ENCODE measurements at regions not wholly inside any gene's neighbourhood (a gene's known extent, or its start where the extent isn't known, plus 50 kb on each side); places are given as distances from the start of the nearest gene placed in this dataset.

- ATAC-seq (no peak), DNase-seq (ENCODE audit: missing footprints) (no peak)
- intact Hi-C loops (cut with DNase I): no loop called here
These were observed 274.5 kb upstream of the C9orf72 start for GRCh38 chr9:27847818-27848217.

GRCh38 chr9:27848315-27848714 is 275.0 kb upstream of the C9orf72 start:
- intact Hi-C loops (cut with DNase I): no loop called here
- no peak for ATAC-seq
- DNase-seq (ENCODE audit: missing footprints): no peak

GRCh38 chr9:27851858-27852257 is 278.6 kb upstream of the C9orf72 start:
- ATAC-seq (no peak), DNase-seq (ENCODE audit: missing footprints) (no peak)
- intact Hi-C loops (cut with DNase I): no loop called here

DNA sequence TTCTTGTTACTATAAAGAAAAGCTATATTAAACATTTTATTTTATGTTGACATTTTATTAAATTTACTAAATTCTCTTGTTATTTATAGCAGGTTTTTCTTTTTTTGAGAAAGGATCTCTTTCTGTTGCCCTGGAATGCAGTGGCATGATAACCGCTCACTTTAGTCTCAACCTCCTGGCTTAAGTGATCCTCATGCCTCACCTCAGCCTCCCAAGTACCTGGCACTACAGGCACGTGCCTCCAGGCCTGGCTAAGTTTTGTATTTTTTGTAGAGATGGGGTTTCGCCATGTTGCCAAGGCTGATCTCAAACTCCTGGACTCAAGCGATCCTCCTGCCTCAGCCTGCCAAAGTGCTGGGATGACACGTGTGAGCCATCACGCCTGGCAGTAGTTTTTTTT is 280.2 kb upstream of the C9orf72 start:
- ATAC-seq (no peak), DNase-seq (ENCODE audit: missing footprints) (no peak)
- intact Hi-C loops (cut with DNase I): no loop called here

GRCh38 chr9:27856054-27856453 is 282.8 kb upstream of the C9orf72 start:
- intact Hi-C loops (cut with DNase I): no loop called here
- ATAC-seq (no peak), DNase-seq (ENCODE audit: missing footprints) (no peak)

DNA sequence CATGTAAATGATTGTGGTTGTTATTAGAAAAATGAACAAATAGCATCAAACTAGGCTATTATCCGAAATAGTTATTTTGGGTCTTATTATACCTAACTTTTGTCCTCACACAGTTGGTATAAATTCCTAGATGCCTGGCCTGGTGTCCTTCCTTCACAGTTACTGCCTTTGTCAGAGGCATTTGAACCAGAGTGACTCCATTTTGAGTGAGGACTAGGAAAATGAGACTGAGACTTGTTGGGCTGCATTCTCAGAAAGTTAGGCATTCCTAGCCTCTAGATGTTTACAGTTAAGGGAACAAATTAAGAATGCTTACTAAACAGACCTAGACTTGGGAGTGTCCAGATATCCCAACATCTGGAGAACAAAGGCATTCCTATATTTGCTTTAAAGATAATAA is 283.5 kb upstream of the C9orf72 start:
- intact Hi-C loops (cut with DNase I): no loop called here
- DNase-seq (ENCODE audit: missing footprints): no peak
- ATAC-seq: no peak

DNA sequence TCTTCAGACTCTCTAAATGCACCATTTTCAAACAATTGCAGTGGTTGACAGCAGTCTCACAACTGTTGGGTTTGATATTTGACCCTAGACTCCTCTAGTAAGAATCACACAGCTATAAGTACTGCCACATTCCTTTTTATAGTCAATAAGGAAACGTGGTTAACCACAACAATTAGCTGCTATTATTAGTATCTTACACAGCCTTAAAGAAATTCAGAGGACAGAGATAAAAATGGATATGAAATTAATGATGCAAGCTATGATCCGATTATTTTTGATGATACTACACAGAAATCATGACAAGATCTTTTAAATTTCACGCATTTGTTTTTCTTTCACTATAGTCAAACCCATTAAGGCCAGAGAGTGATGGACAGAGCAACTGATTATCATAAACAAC is 288.6 kb upstream of the C9orf72 start:
- intact Hi-C loops (cut with DNase I): no loop called here
- DNase-seq (ENCODE audit: missing footprints) (no peak), ATAC-seq (no peak)

- ATAC-seq (no peak), DNase-seq (ENCODE audit: missing footprints) (no peak)
These were observed 291.6 kb upstream of the C9orf72 start for GRCh38 chr9:27864644-27865438.

DNA sequence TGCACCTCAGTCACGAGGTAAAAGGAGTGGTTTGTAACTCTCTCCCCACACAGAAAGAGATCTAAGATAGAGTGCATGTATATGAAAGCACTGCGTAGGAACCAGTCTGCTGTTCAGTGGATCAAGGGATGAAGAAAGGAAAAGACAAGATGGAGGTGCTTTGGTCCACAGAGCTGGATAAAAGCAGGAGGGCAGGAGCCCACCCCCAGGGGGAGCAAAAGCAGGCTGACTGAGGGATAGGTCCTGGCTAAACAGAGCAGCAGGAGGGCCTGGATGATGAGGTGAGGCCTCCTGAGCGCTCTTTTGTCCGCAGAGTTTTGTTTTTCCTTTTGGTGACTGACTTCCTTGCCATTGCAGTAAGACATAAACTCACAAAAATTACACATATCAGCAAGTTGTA is 293.5 kb upstream of the C9orf72 start:
- intact Hi-C loops (cut with DNase I): no loop called here
- DNase-seq (ENCODE audit: missing footprints) (no peak), ATAC-seq (no peak)

More at GRCh38 chr9:27864644-27865438, 291.6 kb upstream of the C9orf72 start:
- intact Hi-C loops (cut with DNase I): no loop called here

DNA sequence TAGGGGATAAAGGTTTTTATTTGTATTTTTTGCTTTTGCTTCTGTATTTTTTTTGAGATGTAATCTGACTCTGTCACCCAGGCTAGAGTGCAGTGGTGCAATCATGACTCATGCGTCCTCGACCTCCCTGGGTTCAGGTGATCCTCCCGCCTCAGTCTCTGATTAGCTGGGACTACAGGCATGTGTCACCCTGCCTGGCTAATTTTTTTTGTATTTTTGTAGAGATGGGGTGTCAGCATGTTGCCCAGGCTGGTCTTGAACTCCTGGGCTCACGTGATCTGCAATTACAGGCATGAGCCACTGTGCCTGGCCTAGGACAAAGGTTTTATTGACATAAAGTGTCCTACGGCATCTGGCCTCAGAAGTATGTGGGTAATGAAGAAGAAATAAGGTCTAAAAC is 297.1 kb upstream of the C9orf72 start:
- intact Hi-C loops (cut with DNase I): no loop called here
- ATAC-seq (no peak), DNase-seq (ENCODE audit: missing footprints) (no peak)

- ATAC-seq: no peak
- intact Hi-C loops (cut with DNase I): no loop called here
These were observed 306.9 kb upstream of the C9orf72 start for GRCh38 chr9:27880156-27880555.

GRCh38 chr9:27880635-27881034 is 307.4 kb upstream of the C9orf72 start:
- intact Hi-C loops (cut with DNase I): no loop called here
- no peak for DNase-seq (ENCODE audit: missing footprints)
- ATAC-seq: no peak

More at GRCh38 chr9:27880156-27880555, 306.9 kb upstream of the C9orf72 start:
- no peak for DNase-seq (ENCODE audit: missing footprints)

- ATAC-seq: no peak
- intact Hi-C loops (cut with DNase I): no loop called here
- DNase-seq (ENCODE audit: missing footprints): no peak
These were observed 315.5 kb upstream of the C9orf72 start for GRCh38 chr9:27888661-27889295.

GRCh38 chr9:27924502-27924901 is 351.2 kb upstream of the C9orf72 start:
- ATAC-seq (no peak), DNase-seq (ENCODE audit: missing footprints) (no peak)
- intact Hi-C loops (cut with DNase I): no loop called here

DNA sequence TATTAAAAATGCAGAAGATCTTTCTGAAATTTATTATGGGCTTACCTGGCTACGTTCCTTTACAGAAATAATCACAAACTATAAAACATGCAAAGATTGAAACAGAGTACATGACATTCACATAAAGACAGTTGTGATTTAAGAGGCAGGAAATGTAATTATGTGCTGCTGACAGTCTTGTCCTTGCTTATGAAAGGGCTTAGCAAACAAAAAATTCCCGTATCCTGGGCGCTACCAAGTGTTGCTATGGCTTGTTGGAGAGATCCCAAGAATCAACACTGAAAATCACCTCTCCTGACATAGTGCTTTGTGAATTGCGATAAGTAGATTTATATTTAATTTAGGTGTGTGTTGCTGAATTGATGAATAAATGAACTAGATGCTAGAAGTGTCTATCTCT is 352.5 kb upstream of the C9orf72 start:
- no peak for DNase-seq (ENCODE audit: missing footprints)
- ATAC-seq: no peak
- intact Hi-C loops (cut with DNase I): no loop called here

DNA sequence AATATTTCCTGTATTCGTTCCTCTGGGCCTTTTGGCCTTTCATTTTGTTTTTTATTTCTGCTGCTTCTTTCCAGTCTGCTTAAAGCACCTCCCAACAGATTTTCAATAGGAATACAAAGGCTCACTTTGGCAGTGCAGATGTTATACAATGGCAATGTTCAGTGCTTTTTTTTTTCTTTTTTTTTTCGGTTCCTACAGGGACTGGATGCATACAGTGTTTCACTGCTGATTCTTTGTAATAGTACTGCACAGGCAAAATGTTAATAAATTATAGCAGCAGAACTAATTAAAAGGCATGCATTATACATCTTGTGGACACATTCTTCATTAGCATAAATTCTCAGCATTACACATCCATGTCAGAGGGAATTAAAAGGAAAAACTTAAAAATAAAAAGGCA is 356.6 kb upstream of the C9orf72 start:
- ATAC-seq (no peak), DNase-seq (ENCODE audit: missing footprints) (no peak)
- intact Hi-C loops (cut with DNase I): no loop called here

- ATAC-seq: no peak
- intact Hi-C loops (cut with DNase I): no loop called here
- no peak for DNase-seq (ENCODE audit: missing footprints)
These were observed 360.1 kb upstream of the C9orf72 start for GRCh38 chr9:27933210-27934025.

DNA sequence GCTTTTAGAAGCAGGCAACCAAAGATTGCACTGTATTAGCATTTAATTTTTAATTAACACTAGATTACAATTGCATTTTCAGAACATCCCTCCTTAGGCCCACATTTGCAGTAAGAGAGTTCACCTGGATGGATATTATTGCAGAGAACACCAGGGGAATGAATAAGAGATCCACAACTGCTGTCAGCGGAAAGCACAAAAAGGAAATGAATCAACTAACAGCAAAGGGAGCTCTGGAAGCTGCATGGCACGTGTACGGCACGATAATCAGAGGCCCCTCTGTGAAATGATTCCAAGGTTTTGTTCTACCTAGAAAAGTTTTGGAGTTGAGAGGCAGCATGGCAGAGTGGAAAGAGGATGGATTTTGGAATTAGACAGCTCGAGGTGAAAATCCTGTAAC is 361.2 kb upstream of the C9orf72 start:
- DNase-seq (ENCODE audit: missing footprints): no peak
- intact Hi-C loops (cut with DNase I): no loop called here
- ATAC-seq: no peak

DNA sequence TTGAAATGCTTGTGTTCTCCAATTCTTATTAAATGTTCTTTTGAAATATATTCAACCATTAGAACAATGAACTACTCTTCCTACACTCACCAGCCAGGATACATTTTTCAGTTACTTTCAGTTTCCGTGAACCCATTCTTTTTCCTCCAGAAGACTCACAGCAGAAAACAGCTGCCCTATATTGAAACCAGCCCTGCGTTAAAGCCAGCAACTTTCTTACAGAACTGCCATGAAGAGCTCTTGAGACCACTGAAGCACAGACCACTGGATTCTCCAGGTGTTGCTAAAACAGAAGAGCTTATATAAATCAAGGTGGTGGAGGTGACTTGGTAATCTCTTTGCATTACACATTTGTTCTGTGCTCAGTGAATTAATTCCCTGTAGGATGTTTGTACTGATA is 365.9 kb upstream of the C9orf72 start:
- intact Hi-C loops (cut with DNase I): no loop called here
- ATAC-seq (no peak), DNase-seq (ENCODE audit: missing footprints) (no peak)

DNA sequence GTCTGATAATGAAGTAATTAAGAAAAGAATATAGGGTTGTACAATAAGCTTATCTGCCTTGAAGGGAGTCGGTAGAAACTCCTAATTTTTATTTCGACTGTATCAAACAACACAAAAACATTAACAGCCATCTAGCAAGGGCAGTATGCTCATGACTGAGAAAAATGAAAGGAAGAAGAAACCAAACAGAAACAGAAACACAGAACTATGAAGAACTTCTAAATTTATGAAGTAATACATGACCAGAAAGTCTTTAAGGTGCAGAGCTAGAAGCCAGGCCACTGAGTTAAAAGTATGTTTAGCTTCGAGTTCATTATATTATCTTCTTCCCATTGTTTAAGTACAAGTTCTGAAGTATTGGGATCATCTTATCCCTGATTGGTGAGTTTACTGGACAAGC is 367.3 kb upstream of the C9orf72 start:
- DNase-seq (ENCODE audit: missing footprints): no peak
- intact Hi-C loops (cut with DNase I): no loop called here
- ATAC-seq: no peak

Measured in Right ventricle myocardium inferior (tissue), 1 donor.